ENCODE measurements at regions not wholly inside any gene's neighbourhood (a gene's known extent, or its start where the extent isn't known, plus 50 kb on each side); places are given as distances from the start of the nearest gene placed in this dataset.
A peak's percentile ranks its signal among the peaks of the same experiment; 100 is the strongest.

- DNase-seq (ENCODE audit: low spot score) = no peak
Observed at GRCh38 chr13:67664502-67664901, 434.4 kb upstream of the PCDH9 start.

GRCh38 chr13:67662997-67663396 lies 432.9 kb upstream of the PCDH9 start:
- DNase-seq (ENCODE audit: low spot score) = no peak

- DNase-seq (ENCODE audit: low spot score) = no peak
Observed at GRCh38 chr13:67652887-67653286, 422.8 kb upstream of the PCDH9 start.

- DNase-seq (ENCODE audit: low spot score) = no peak
Observed at GRCh38 chr13:67651908-67652465, 421.9 kb upstream of the PCDH9 start.

- no peak for DNase-seq (ENCODE audit: low spot score)
Observed at GRCh38 chr13:67650471-67650870, 420.3 kb upstream of the PCDH9 start.

- no peak for DNase-seq (ENCODE audit: low spot score)
Observed at GRCh38 chr13:67645874-67646467, 415.8 kb upstream of the PCDH9 start.

GRCh38 chr13:67643516-67644055 lies 413.4 kb upstream of the PCDH9 start:
- peak; percentile 42 for DNase-seq (ENCODE audit: low spot score)

GRCh38 chr13:67642657-67643056 lies 412.5 kb upstream of the PCDH9 start:
- no peak for DNase-seq (ENCODE audit: low spot score)

- no peak for DNase-seq (ENCODE audit: low spot score)
Observed at GRCh38 chr13:67635754-67636153, 405.6 kb upstream of the PCDH9 start.

GRCh38 chr13:67632590-67632989 lies 402.5 kb upstream of the PCDH9 start:
- no peak for DNase-seq (ENCODE audit: low spot score)

GRCh38 chr13:67630640-67631039 lies 400.5 kb upstream of the PCDH9 start:
- no peak for DNase-seq (ENCODE audit: low spot score)

- no peak for DNase-seq (ENCODE audit: low spot score)
Observed at GRCh38 chr13:67623630-67624029, 393.5 kb upstream of the PCDH9 start.

GRCh38 chr13:67620665-67621064 lies 390.5 kb upstream of the PCDH9 start:
- DNase-seq (ENCODE audit: low spot score) = no peak

GRCh38 chr13:67619995-67620380 lies 389.9 kb upstream of the PCDH9 start:
- DNase-seq (ENCODE audit: low spot score) = no peak

- no peak for DNase-seq (ENCODE audit: low spot score)
Observed at GRCh38 chr13:67619351-67619994, 389.3 kb upstream of the PCDH9 start.

- DNase-seq (ENCODE audit: low spot score) = no peak
Observed at GRCh38 chr13:67614579-67614978, 384.4 kb upstream of the PCDH9 start.

- DNase-seq (ENCODE audit: low spot score) = no peak
Observed at GRCh38 chr13:67614013-67614412, 383.9 kb upstream of the PCDH9 start.

- DNase-seq (ENCODE audit: low spot score) = no peak
Observed at GRCh38 chr13:67588607-67589006, 358.5 kb upstream of the PCDH9 start.

- no peak for DNase-seq (ENCODE audit: low spot score)
Observed at GRCh38 chr13:67577361-67577760, 347.2 kb upstream of the PCDH9 start.

GRCh38 chr13:67574320-67575233 lies 344.4 kb upstream of the PCDH9 start:
- DNase-seq (ENCODE audit: low spot score) = no peak

- no peak for DNase-seq (ENCODE audit: low spot score)
Observed at GRCh38 chr13:67568205-67568604, 338.1 kb upstream of the PCDH9 start.

GRCh38 chr13:67557642-67558241 lies 327.6 kb upstream of the PCDH9 start:
- DNase-seq (ENCODE audit: low spot score) = no peak
